Activated naive CD4-positive, alpha-beta T cell treated with anti-CD3 and anti-CD28 coated beads, Interleukin-2, amount 50 U/mL, for 16 hours (primary cell): ENCODE measurements at regions not wholly inside any gene's neighbourhood (a gene's known extent, or its start where the extent isn't known, plus 50 kb on each side); places are given as distances from the start of the nearest gene placed in this dataset.

ENCODE experiments used
- DNase-seq: peaks from one replicate; pipeline ENCODE4 v3.0.0-alpha.2; 2020

DNA sequence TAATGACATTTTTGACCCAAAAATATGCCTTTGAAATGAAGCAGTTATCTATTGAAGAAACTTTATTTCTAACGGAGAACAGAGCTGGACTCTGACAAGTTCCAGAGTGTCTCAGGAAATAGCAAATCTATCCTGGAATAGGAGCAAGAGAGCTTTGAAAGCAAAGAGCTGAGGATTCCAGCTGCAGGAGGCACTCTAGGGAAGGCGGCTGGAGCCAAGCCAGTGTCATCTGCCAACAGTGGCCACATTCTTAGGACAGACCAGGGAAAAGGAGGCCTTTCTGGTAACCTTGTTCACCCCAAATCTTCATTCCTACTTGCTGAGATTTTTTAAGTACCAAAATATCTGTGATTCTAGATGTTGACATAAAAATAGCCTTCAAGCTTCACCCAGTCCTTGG is 493.5 kb upstream of the B3GAT1 start:
- no peak for DNase-seq

- DNase-seq, result no peak
Observed at GRCh38 chr11:134904103-134904790, 492.2 kb upstream of the B3GAT1 start.

- no peak for DNase-seq
Observed at GRCh38 chr11:134901955-134902918, 490.2 kb upstream of the B3GAT1 start.

- no peak for DNase-seq
Observed at GRCh38 chr11:134901542-134901941, 489.5 kb upstream of the B3GAT1 start.

GRCh38 chr11:134893810-134894685 is 482.0 kb upstream of the B3GAT1 start:
- no peak for DNase-seq

DNA sequence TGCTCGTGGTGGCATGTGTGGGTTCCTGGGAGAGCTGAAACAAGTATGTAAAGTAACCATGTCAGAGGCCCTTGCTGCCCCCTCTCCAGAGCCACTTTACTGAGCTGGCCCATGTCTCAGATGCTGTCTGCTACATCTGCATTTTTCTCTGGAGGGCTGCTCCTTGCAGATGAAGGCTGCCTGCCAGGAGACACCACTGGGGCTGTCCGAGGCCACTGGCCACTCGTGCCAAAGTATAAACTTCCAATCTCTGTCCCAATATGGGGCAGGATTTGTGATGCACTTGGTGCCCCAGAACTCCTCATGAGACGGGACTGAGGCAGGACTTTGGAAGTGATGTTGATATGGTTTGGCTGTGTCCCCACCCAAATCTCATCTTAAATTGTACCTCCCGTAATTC is 478.4 kb upstream of the B3GAT1 start:
- no peak for DNase-seq

DNA sequence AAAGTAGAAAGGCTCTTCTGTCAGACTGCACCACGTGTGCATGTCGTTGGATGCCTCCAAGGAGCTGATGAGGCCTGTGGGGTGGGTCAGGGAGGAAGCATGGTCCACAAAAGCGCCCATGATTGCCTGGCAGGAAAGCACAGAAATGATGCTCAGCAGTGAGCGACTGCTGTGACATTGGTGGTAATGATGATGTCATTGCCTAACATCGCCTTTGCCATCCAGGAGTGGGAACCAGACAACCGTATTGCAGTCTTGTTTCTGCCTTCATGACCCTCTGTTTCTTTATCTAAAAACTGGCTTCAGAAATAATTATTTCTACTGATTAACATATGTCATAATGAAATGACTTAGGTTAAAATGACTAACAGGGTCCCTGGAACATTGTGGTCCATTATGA is 477.8 kb upstream of the B3GAT1 start:
- DNase-seq, result no peak

DNA sequence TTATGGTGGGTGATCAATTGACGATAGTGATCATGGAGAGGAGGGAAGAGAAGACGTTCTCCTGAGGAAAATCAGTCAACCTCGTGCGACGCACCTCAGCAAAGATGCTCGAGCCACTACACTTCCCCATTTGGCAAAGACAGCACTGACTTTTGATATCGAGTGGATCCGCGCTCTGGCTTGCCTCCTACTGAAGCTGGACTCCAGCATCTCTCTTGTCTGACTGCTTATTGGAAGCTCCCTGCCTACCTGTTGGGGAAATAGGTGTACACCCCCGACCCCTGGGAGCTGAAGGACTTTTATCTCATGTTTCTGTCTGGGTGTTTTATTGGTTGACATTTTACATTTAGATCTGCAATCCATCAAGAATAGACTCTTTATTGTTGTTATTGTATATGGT is 476.8 kb upstream of the B3GAT1 start:
- DNase-seq, result no peak

- no peak for DNase-seq
Observed at GRCh38 chr11:134887896-134888295, 475.9 kb upstream of the B3GAT1 start.

DNA sequence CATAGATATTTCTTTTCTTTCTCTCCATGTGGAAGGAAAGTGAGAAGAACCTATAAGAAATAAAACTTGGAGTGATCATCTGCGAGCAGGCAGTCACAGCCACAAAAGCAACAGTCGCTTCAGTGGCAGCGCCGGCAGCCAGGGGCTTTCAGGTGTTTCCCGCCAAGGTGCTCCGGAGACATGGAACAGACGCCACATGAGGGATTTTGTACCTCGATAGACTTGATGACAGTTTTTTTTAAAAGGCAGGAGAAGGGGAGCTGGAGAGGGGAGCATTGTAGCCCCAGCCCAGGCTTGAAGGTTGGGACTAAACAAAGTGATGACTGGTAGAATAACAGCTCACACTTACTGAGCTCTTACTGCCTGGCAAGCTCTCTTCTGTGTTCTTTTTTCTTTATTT is 471.4 kb upstream of the B3GAT1 start:
- no peak for DNase-seq

- DNase-seq, result no peak
Observed at GRCh38 chr11:134882671-134883297, 470.7 kb upstream of the B3GAT1 start.

GRCh38 chr11:134882141-134882540 is 470.1 kb upstream of the B3GAT1 start:
- no peak for DNase-seq

- DNase-seq, result no peak
Observed at GRCh38 chr11:134880788-134881187, 468.7 kb upstream of the B3GAT1 start.

- no peak for DNase-seq
Observed at GRCh38 chr11:134879931-134880330, 467.9 kb upstream of the B3GAT1 start.

DNA sequence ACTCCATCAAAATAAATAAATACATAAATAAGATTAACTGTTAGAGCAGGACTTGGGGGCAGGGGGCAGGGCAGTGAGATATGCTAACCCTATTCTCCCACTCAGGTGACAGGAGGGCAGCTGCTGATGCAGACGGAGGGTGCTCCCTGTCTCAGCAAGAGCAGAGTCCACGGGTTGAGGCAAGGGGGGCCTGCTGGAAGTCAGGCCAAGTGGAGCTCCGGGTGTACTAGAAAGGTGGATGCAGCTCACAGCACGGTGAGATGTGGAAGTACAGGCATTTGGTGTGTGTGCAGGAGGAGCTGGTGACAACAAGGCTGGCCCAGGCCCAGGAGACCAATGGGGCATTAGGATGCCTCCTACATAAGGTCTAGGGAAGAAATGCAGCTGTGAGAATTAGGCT is 467.3 kb upstream of the B3GAT1 start:
- no peak for DNase-seq

GRCh38 chr11:134878785-134879184 is 466.7 kb upstream of the B3GAT1 start:
- no peak for DNase-seq

GRCh38 chr11:134876226-134876625 is 464.2 kb upstream of the B3GAT1 start:
- DNase-seq, result no peak

GRCh38 chr11:134866981-134867675 is 455.1 kb upstream of the B3GAT1 start:
- DNase-seq, result no peak

- no peak for DNase-seq
Observed at GRCh38 chr11:134866215-134866614, 454.2 kb upstream of the B3GAT1 start.

DNA sequence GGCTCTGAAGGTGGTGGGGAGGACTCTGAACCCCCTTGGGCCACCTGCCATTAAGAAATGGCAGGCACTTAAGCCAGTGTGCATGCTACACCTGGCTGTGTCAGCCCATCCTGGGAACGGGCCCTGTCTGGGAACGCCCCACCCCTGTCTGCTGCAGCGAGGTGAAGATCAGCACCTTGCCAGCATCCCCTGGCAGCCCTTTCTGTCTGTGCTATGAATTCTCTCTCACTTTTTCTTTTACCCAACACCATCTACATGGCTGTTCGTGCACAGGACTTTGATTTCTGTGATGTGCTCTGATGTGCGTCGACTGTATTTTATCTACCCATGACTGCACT is 452.9 kb upstream of the B3GAT1 start:
- no peak for DNase-seq

GRCh38 chr11:134864233-134864967 is 452.4 kb upstream of the B3GAT1 start:
- DNase-seq, result no peak
